ENCODE measurements at regions not wholly inside any gene's neighbourhood (a gene's known extent, or its start where the extent isn't known, plus 50 kb on each side); places are given as distances from the start of the nearest gene placed in this dataset.

- DNase-seq: no peak
These were observed 516.9 kb upstream of the ZNF608 start for GRCh38 chr5:125263356-125263755.

DNA sequence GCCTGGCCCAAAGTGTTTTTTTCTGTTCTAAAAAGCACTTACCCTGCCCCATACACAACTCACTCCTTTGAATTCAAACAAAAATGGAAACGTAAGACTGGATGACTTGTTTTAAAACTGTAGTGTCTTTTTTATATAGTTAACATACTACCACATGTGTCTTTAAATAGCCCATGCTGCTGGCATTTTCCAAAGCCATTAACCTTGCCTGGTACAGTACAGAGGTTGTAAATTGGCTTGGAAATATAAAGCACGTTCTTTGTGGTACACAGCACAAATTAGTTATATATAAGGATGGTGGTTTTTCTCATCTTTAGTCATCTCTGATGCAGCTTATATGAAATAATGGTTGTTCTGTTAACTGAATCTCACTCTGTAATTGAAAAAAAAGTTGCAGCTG is 519.7 kb upstream of the ZNF608 start:
- no peak for DNase-seq

DNA sequence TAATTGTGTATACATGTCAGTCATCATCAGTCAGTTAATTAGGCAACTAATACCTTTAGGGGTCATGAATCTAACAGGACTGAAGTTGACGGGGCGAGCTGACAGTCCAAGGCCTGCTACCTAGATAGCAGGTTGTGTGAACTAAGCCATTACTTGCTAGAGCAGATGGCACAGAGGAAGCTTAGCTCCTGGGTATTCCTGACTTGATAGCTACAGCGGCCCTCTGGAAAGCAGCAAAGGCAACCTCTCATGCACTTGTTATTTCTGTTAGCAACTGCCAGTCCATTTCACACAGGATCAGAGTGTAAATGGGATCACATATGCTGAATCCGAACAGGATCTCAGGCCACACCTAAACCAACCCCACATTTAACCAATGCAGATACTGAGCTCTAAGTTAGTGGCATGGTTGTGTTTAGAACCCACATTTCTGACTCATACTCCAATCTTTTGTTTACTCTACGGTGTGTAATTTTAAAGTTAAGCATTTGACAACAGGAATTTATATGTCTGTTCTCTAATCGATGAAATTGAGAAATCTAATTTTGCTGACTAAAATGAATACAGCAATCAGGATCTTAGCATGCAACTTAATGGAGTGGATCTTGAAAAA is 521.3 kb upstream of the ZNF608 start:
- no peak for DNase-seq

DNA sequence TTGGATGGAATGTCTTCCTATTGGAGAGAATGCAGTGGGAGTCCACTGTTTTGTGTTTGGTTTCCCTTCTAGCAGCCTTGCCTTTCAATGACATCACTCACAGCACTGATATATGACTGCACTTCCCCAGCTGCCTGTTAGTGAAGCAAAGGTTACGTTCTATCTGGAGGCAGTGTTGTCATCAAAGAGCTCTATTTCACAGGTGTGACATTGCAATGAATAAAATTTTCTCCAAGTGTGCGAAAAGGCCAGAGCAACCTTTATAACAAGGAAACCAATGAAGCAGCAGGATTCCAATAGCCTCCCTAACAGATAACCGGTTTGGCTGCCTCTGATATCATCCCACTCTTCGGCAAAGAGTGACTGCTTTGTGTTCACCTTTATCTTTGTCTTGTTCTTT is 523.5 kb upstream of the ZNF608 start:
- DNase-seq: no peak

DNA sequence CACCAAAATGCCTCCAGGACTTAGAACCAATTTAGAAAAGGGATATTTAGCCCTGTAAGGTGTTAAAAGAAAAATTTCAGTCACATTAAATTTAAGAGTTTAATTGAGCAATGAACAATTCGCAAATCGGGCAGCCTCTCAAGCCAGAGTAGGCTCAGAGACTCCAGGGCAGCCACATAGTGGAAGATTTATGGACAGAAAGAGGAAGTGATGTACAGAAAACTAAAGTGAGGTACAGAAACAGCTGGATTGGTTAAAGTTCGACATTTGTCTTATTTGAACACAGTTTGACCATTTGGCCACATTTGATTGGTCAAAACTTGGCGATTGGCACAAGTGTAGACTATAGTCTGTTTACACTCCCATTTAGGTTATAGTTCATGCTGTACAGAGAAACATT is 525.9 kb upstream of the ZNF608 start:
- DNase-seq: no peak

- DNase-seq: no peak
These were observed 527.8 kb upstream of the ZNF608 start for GRCh38 chr5:125274211-125274610.

DNA sequence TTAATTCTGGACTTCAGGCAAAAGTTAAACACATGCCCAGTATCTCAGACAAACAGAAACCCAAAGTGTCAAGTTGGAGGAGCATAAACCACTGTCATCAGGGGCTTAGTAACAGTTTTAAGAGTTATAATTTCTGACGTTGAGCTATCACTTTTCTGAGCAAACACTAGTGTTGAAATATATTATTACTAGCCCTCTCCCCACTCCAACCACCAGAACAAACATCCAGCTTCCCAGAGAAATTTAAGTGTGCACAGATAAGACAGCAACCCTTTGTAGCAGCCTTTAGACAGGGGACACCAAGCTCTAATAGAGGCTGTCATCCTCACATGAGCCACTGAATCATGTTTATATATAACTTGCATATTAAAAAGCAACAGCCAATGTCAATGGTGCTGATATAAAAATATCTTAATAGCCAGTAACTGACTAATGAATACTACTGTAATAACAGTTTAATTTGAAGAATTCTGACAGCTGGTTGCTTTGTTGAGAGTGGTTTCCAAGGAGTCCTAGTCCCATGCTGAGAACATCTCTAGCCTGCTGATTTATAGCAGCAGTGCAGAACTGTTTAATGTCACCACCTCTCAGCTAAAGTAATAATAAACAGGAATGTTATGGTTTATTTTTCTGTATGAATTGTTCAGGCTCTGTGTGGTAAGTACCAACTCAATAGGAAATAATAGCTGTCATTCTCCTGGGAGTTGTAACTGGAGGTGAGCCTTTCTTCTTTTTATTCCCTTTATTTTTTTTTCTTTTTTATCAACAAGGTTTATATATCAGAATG is 528.7 kb upstream of the ZNF608 start:
- no peak for DNase-seq

GRCh38 chr5:125275725-125276090 is 529.3 kb upstream of the ZNF608 start:
- DNase-seq: no peak

DNA sequence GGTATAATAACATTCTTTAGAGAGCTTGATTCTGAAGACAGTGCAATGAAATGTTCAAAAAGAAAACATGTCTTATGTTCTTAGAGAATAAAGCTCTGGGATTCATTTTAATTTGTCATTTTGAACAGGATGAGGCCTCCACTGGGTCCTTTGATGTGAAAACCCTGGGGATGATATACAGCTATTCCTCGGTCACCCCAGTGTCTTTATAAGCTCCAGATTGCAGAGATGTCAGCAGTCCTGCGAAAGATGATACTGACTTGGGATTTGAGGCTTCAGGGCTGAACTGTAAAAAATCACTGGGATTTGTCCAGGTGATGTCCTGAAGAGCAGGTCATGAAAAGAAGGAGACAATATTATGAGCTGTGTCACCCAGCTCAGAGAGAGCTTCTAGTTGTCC is 529.7 kb upstream of the ZNF608 start:
- no peak for DNase-seq

DNA sequence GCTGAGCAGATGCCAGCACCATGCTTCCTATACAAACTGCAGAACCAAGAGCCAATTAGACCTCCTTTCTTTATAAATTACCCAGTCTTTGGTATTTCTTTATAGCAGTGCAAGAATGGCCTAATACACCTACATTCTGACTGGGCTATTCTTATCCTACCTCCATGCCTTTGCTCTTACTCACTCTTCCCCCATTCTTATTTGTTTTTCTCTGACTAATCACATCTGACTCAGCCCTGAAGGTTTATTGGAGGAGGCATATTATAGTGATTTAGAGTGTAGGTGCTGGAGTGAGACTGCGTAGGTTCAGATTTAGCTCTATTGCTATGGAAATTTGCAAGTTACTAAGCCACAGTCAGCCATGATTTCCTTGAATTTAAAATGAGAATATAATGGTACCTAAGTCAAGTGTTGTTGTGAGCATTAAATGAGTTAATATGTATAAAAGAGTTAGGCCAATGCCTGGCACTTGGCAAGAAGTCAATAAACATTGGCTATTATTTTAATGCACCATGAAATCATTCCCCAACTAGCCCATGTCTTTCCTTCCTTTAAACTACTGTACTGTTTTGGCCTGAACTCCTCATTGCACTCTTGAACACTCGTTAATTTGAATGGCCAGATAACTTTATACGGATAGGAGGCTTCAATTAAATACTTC is 531.2 kb upstream of the ZNF608 start:
- no peak for DNase-seq

- no peak for DNase-seq
These were observed 532.3 kb upstream of the ZNF608 start for GRCh38 chr5:125278711-125279110.

DNA sequence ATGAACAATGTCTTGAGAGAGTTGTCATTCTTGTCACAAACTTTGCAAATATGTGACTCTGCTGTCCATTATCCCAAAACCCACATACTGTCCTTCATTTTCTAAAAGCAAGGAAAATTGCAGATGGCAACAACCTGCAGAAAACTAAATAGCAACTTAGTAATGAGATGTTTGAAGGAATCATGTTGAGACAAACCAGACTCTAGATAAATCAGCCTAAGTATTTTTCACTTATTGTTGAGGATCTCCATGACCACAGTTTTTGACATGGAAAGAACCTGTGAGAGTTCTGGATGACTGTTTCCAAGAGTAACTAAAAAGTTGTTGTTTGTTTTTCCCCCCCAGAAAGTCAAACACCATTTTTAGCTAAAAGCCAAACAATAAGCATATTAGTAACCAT is 535.2 kb upstream of the ZNF608 start:
- DNase-seq: no peak

DNA sequence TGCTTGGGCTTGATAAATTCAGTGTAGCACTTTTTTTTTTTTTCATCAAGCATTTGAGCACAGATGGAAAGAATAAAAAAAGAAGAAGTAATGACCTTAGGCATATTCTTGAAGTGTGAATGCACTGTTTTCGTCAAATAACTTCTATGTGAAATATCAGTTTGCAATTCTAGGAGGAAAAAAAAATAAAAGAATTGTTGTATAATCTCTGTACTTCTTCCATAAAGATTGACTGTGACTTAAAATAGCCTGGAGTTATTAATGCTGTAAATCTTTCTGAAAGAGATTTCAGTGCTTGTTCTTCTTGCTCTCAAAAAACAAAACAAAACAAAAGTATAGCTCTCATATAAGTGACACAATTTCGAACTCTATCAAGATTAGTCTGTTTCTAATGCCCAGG is 536.9 kb upstream of the ZNF608 start:
- no peak for DNase-seq

- no peak for DNase-seq
These were observed 539.8 kb upstream of the ZNF608 start for GRCh38 chr5:125286271-125286670.

DNA sequence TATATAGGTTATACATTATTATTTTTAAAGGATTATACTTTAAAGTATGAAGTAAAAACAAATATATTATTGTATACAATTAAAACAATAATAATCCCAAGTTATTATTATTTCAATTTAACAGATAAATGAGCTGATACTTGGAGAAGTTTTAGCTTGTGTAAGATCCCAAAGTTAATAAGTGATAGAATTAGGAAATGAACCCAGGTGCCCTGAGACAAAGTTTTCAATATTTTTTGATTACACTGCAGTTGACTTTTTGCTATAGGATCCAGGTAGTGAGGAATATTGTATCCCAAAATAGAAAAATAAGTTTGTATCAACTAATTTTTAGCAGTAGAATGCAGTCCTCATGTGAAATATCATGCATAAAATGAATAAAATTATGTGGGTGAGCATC is 543.2 kb upstream of the ZNF608 start:
- DNase-seq: no peak

- DNase-seq: no peak
These were observed 544.5 kb upstream of the ZNF608 start for GRCh38 chr5:125290935-125291334.

DNA sequence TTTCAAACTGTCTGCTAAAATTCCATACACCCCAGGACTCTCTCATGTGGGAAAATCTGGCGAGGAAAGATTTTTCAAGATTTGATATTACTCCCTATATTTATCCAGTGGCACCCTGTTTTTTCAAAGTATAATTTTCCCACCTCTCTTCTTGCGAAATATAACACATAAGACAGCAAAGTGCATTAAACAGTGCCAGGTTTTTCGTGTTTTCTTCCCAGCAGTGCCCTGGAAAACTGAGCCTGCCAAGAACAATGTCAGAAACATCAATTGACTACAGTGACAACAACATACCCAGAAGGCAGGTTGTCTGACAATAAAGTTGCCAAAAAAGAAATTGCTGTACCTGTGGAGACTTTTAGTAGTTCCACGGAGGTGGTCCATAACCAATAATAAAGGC is 545.0 kb upstream of the ZNF608 start:
- no peak for DNase-seq

DNA sequence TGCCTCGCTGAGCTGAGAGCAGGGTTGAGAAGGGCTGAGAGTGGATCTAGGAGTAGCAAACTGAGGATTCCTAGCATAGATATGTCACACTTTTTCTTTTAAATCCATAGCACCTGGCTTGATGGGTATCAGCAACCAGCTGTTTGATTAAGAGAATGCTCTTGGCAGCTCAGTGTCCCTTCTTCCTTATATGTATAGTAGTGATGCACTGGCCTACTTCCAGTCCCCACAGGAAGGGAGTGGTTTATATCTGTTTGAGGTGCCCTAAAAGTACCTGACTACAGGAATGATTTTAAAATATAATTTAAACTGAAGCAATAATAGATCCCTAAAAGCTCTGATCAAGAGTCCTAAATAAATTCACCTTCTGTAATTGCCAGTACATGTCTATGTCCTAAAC is 546.8 kb upstream of the ZNF608 start:
- no peak for DNase-seq

DNA sequence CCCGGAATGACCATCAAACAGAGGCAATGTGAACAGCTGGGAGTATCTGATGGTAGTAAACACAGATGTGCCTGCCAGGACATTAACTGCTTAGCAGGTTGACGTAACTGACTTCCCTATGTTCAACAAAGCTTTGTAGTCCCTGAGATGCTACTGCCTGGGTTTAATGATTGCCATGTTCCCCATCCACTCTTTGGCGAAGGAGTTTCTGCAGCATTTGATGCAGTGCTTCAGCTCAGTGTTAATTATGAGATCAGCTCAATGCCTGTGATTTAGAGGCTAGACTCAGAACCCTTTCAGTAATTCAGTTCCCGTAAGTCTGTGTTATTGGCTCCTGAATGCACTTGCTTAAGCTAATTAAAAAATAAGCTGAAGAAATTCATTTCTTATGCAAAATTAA is 547.3 kb upstream of the ZNF608 start:
- no peak for DNase-seq

DNA sequence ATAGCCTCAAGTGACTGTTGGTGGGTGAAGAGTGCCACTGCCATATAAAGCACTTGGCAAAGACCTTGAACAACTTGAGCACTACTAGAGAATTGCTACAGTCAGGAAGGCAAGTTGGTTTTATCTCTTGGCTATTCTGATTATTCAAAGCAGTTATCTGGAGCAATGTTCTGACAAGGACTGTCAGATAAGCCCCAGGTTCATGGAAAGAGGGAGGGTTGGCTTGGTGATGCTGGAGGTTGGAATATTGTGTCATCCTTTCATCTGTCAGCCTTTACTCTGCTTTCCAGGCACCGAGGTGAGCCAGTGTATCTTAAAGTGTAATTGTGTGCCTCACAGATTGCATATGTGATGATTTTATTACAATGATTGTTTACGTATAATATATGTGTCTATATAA is 548.4 kb upstream of the ZNF608 start:
- no peak for DNase-seq

DNA sequence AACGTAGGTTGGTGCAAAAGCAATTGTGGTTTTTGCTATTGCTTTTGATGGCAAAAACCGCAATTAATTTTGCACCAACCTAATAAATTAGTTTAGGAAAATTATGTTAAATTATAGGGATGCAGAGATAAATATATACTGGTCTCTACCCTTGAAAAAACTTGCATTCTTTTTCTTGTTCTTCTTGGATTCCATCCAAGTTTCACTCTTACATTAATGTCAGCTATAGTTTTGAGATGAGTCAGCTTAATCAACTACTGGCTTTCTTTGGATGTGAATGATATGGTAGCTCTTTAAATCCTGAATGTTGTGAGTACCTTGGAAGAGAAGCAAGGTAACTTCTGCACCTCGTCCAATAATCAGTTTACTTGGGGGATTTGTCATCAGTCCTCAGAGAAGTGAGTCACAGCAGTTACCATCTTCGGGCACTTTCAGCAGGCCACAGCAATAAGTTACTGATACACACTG is 549.0 kb upstream of the ZNF608 start:
- no peak for DNase-seq

- no peak for DNase-seq
These were observed 551.8 kb upstream of the ZNF608 start for GRCh38 chr5:125298258-125298657.

- DNase-seq: no peak
These were observed 552.4 kb upstream of the ZNF608 start for GRCh38 chr5:125298746-125299379.

- DNase-seq: no peak
These were observed 555.3 kb upstream of the ZNF608 start for GRCh38 chr5:125301711-125302110.
